Large intestine (tissue), 3 donors: ENCODE measurements at regions not wholly inside any gene's neighbourhood (a gene's known extent, or its start where the extent isn't known, plus 50 kb on each side); places are given as distances from the start of the nearest gene placed in this dataset.
A peak's percentile ranks its signal among the peaks of the same experiment; 100 is the strongest.

ENCODE experiments used
- DNase-seq, 2 donors: peaks; one replicate each; pipeline versions ENCODE4 v3.0.0 to v3.0.0-alpha.2; 2013
- H3K27ac ChIP-seq: one replicate; pipeline ENCODE4 v1.5.1; 2013; ENCODE audit warnings: low read length
- H3K27me3 ChIP-seq: 2 replicates; pipeline ENCODE4 v1.6.1; 2013; ENCODE audit warnings: low read length; ENCODE audit not compliant: control insufficient read depth, insufficient read depth
- H3K36me3 ChIP-seq: 2 replicates; pipeline ENCODE4 v1.6.1; 2013; ENCODE audit warnings: low read length; ENCODE audit not compliant: control insufficient read depth, insufficient read depth
- H3K4me1 ChIP-seq: one replicate; pipeline ENCODE4 v1.6.1; 2013; ENCODE audit warnings: low read length; ENCODE audit not compliant: control insufficient read depth, insufficient read depth
- H3K4me3 ChIP-seq: one replicate; pipeline ENCODE4 v1.5.1; 2013; ENCODE audit warnings: low read length
- H3K9me3 ChIP-seq: one replicate; pipeline ENCODE4 v1.6.1; 2013; ENCODE audit warnings: mild to moderate bottlenecking, low read depth, low read length, moderate library complexity; ENCODE audit not compliant: control insufficient read depth
- WGBS: methylation state at CpG from one replicate; pipeline ENCODE4 v1.1.5; 2013; ENCODE audit warnings: low lambda C conversion rate; ENCODE audit not compliant: insufficient coverage; 5-methylcytosine and 5-hydroxymethylcytosine counted together

DNA sequence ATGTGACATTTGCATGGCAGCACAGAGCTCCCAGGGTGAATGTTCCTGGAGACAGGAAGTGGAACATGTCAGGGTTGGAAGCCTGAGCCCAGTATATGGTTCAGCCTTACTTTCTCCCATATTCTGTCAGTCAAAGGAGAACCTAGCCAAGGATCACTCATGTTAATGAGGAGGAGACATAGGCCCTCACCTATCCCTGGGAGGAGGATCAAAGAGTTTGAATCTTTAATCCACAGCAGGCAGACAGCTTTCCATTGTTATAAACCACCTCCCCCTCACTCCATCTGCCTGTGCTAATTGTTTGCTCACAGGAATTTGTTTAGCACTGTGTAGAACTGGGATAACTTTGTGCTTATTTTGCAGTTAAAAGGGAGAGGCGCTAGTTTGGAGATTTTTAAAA, 1069.1 kb downstream of the EFNB2 start:
- H3K4me1 ChIP-seq = no peaks in the 10 kb centered on the region
- WGBS = no CpG with 5 or more reads among the region's 1 CpG
- H3K4me3 ChIP-seq = no peak overlapping the region
- no peaks in the 10 kb centered on the region for H3K36me3 ChIP-seq
- H3K27ac ChIP-seq = no peak overlapping the region
- DNase-seq = no peak
- H3K9me3 ChIP-seq = no peaks in the 10 kb centered on the region
- H3K27me3 ChIP-seq = no peaks in the 10 kb centered on the region

DNA sequence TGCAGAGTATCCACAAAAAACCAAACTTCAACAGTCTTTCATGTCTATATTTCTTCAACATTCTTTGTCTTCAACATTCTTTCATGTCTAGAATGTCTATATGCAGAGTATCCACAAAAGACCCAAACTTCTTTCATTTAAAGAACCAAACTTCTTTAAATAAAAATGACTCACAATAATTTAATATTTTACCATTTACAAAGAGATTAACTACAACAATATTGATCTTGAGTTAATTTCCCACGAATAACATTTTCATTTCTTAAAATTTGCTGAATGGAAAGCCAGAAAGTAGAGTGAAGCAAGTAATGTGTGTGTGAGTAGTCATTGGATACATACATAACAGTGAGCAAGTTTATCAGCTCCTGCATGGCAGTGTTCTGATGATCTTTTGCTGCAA, 1069.7 kb downstream of the EFNB2 start, which contains the start of gene DAOA:
Gene DAOA, plus strand, starts transcription at position 301 of the 400 bp plus-strand sequence.
- Histone ChIP-seq H3K4me3 (no peak within 1 kb of the TSS), H3K9me3 (no peaks in the 10 kb centered on the region), H3K27ac (no peak within 1 kb of the TSS), H3K4me1 (no peaks in the 10 kb centered on the region), H3K27me3 (no peaks in the 10 kb centered on the region), H3K36me3 (no peaks in the 10 kb centered on the region)
- 100% methylated on average over 1 of the region's 1 CpG for WGBS
- no peak for DNase-seq

DNA sequence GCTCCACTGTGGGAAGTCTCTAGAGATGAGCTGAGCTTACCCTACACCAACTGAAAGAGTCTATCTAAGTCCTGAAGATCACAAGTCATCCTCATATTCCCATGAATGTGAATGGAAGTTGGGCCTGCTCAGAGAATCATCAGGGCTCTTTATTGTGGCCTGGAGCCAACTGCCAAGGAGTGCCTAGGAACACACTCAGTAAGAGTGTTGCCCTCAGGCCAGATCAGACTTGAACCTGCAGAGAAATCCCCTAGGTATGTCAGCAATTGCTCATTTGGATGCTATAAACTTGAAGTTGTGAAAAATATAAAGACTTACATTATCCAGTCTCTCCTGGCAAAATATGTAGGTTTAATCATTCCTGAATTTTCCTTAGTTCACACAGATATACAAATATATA, 1070.2 kb downstream of the EFNB2 start:
- Histone ChIP-seq H3K4me3 (no peak overlapping the region), H3K36me3 (no peaks in the 10 kb centered on the region), H3K4me1 (no peaks in the 10 kb centered on the region), H3K27me3 (no peaks in the 10 kb centered on the region), H3K9me3 (no peaks in the 10 kb centered on the region), H3K27ac (no peak overlapping the region)
- DNase-seq = no peak

DNA sequence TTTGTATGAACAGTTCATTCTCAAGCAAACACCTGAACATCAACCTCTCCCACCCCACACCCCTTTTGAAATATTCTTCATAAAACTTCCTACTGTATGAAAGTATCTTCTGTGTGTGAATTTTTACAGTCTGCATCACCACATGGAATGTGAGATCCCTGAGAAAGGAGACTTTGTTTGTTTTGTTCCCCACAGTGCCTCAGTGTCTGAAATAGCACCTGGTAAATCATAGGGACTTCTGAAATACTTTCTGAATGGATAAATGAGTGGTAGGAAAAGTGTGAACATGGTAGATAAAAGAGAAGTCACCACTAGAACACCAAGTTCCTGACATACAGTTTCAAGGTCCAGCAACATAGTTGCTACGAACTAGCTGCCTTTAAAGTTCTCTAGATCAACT, 1071.2 kb downstream of the EFNB2 start:
- Histone ChIP-seq H3K9me3 (no peaks in the 10 kb centered on the region), H3K4me3 (no peak overlapping the region), H3K27me3 (no peaks in the 10 kb centered on the region), H3K36me3 (no peaks in the 10 kb centered on the region), H3K27ac (no peak overlapping the region), H3K4me1 (no peaks in the 10 kb centered on the region)
- no CpG with 5 or more reads among the region's 1 CpG for WGBS
- no peak for DNase-seq

DNA sequence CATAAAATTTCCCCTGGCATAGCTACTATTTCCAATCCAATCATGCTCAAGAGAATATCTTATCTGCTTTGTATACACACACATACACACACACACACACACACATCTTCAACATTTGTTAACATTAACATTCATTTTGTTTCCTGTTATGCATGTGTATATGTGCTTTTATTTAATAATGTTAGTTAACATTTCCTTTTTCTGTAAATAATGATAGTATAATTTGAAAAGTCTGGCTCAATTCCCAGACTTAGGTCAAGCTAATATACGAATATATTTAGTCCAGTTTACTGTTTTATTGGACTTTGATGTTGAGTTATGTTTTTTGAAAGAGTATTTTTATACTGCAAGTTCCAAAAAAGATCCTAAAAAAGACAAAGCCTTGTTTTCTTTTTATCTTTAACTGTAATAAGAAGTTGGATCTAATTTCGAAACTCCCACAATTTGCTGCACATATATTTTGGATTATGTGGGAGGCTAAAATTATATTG, 1072.4 kb downstream of the EFNB2 start:
- no peaks in the 10 kb centered on the region for H3K4me1 ChIP-seq
- H3K27ac ChIP-seq = no peak overlapping the region
- H3K36me3 ChIP-seq = no peaks in the 10 kb centered on the region
- no peak overlapping the region for H3K4me3 ChIP-seq
- WGBS = 62% methylated on average over 2 of the region's 2 CpGs
- no peak for DNase-seq
- no peaks in the 10 kb centered on the region for H3K27me3 ChIP-seq
- no peaks in the 10 kb centered on the region for H3K9me3 ChIP-seq

DNA sequence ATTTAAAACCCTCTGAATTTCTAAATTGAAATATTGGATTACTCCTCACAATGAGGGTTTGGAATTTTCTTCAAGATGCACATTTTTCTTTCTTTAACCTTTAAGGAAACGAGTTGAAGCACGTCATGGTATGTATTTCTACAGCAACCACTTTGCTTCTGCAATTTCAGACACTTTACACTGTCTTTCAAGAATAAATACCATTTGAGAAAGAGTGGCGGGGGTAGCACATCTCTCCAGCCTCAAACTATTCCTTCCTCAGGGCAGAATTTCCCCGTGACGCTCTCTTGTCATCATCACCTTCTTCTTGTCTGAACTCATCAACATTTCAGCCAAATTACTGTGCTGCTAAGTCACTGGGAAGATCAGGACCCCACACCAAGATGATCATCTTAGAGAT, 1073.4 kb downstream of the EFNB2 start:
- Histone ChIP-seq H3K36me3 (no peaks in the 10 kb centered on the region), H3K4me1 (no peaks in the 10 kb centered on the region), H3K27me3 (no peaks in the 10 kb centered on the region), H3K9me3 (no peaks in the 10 kb centered on the region), H3K4me3 (no peak overlapping the region), H3K27ac (no peak overlapping the region)
- no CpG with 5 or more reads among the region's 5 CpGs for WGBS
- DNase-seq = no peak

DNA sequence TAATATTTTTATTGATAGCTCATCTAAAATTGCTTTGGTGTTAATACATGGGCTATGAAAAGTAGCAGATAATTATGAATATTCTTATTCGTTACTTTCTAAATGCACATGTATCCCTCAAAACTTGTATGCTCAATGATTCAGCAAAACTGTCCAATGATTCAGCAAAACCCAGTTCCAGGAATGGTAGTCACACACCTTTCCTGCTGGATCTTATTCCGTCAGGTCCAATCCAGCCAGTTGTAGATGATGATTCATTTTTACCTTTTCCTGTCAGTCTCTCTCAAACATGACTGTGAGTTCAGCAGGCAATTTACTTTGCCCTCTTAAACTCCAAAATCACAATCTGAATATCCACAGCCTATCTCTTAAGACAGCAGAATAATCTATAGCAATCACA, 1082.6 kb downstream of the EFNB2 start:
- Histone ChIP-seq H3K27me3 (no peaks in the 10 kb centered on the region), H3K27ac (no peak overlapping the region), H3K36me3 (no peaks in the 10 kb centered on the region), H3K4me3 (no peak overlapping the region), H3K4me1 (no peaks in the 10 kb centered on the region), H3K9me3 (no peaks in the 10 kb centered on the region)
- WGBS = 86% methylated on average over 1 of the region's 2 CpGs
- no peak for DNase-seq

DNA sequence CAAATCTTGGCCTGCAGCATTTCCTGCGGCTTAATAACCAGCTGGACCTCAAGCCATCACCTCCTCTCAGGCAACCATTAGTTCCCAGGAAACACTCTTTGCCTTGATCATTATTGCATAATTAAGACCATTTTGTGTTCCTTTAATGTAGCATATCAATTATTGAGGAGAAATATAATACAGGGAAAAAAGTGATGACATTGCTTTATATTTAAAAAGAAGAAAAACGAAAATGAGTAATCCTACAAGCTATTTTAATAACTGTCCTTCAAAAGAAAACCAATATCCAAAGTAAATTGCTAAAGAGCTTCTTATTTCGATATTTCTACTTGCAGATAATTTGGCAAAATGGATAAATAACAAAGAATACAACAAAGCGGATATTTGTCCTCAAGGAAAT, 1084.7 kb downstream of the EFNB2 start:
- 90% methylated on average over 2 of the region's 4 CpGs for WGBS
- no peak for DNase-seq
- Histone ChIP-seq H3K36me3 (no peaks in the 10 kb centered on the region), H3K9me3 (no peaks in the 10 kb centered on the region), H3K4me1 (no peaks in the 10 kb centered on the region), H3K4me3 (no peak overlapping the region), H3K27ac (no peak overlapping the region), H3K27me3 (no peaks in the 10 kb centered on the region)

DNA sequence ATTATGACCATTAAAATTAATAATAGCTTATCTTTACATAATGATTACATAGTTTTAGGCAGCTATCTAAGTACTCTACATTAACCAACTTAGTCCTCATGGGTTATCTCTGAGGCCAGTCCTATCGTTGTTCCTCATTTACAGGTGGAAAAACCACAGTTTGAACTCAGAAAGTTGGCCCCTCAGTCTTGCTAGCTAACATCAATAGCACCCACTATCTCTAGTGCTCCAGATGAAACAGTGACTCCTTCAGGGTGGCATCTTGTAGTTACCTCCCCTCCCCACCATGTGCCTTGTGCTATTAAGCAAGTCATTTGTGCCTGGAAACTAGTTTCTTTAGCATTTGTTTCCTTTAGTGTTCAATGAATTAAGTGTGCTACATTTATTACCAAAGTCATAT, 1086.7 kb downstream of the EFNB2 start:
- H3K27ac ChIP-seq = no peak overlapping the region
- WGBS = no CpG with 5 or more reads among the region's 1 CpG
- H3K9me3 ChIP-seq = no peaks in the 10 kb centered on the region
- no peaks in the 10 kb centered on the region for H3K4me1 ChIP-seq
- H3K36me3 ChIP-seq = no peaks in the 10 kb centered on the region
- no peak for DNase-seq
- no peaks in the 10 kb centered on the region for H3K27me3 ChIP-seq
- no peak overlapping the region for H3K4me3 ChIP-seq

DNA sequence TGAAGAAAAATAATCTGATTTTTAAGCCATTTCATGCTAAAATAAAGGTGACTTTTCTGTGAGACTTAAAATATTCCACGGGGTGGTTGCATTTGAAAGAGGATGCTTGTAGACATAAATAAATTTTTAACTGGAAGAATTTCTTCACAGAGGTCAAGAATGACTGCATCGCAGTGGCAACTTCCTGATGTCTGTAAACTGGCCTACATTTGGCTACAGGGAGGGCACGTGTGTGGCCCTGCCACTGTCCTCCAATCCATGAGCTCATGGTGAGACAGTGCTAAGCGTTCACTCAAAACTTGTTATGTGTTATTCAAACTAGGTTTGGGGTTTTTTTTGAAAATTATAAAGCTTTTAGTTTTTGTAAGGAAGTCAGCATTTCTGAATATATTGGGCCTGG, 1089.3 kb downstream of the EFNB2 start:
- Histone ChIP-seq H3K27ac (no peak overlapping the region), H3K9me3 (no peaks in the 10 kb centered on the region), H3K4me3 (no peak overlapping the region), H3K27me3 (no peaks in the 10 kb centered on the region), H3K4me1 (no peaks in the 10 kb centered on the region), H3K36me3 (no peaks in the 10 kb centered on the region)
- DNase-seq = no peak
- WGBS = 90% methylated on average over 1 of the region's 4 CpGs

DNA sequence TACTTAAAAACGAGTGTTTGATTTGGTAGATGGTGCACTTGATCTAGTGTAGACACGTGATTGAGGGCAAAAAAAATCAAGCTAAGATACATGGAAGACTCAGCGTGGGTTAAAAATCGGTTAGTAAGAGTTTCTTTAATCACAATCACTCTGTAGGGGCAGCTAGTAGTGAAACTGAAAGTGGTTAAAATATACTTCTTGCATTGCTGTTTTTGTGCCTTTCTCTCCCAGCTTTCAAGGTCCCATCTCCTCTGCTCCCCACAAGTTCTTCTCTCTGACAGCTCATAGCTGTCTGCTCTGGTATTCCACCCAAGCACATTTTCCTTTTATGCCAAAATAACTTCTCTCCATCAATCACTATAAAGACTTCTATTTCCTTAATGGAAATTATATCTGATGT, 1089.7 kb downstream of the EFNB2 start:
- Histone ChIP-seq H3K27ac (no peak overlapping the region), H3K9me3 (no peaks in the 10 kb centered on the region), H3K4me1 (no peaks in the 10 kb centered on the region), H3K27me3 (no peaks in the 10 kb centered on the region), H3K4me3 (no peak overlapping the region), H3K36me3 (no peaks in the 10 kb centered on the region)
- DNase-seq = peak in 1 of 2 donors; percentile 9
- 73% methylated on average over 3 of the region's 4 CpGs for WGBS
